ENCODE measurements at regions not wholly inside any gene's neighbourhood (a gene's known extent, or its start where the extent isn't known, plus 50 kb on each side); places are given as distances from the start of the nearest gene placed in this dataset.

DNA sequence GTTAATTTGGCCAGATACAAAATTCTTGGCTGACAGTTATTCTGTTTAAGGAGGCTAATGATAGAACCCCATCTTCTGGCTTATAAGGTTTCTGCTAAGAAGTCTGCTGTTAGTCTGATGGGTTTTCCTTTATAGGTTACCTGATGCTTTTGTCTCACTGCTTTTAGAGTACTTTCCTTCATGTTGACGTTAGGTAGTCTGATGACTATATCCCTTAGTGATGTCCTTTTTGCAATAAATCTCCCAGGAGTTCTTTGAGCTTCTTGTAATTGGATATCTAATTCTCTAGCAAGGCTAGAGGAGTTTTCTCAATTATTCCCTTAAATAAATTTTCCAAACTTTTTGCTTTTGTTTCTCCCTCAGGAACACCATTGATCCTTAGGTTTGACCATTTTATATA lies 114.1 kb upstream of the CDIN1 start:
- Histone ChIP-seq H3K9me3 (ENCODE audit: insufficient read depth, low read depth) (no peaks in the 10 kb centered on the region), H3K27ac (no peak overlapping the region), H3K4me2 (no peak overlapping the region), H3K4me3 (no peak overlapping the region), H3K4me1 (replicated peaks; ENCODE audit: insufficient read depth) (no peaks in the 10 kb centered on the region), H3K9me2 (ENCODE audit: insufficient read depth) (no peaks in the 10 kb centered on the region), H2AFZ (no peak overlapping the region), H4K20me1 (ENCODE audit: insufficient read depth) (no peaks in the 10 kb centered on the region), H3F3A (ENCODE audit: insufficient read depth, low read depth) (no peaks in the 10 kb centered on the region), H3K79me2 (ENCODE audit: low read depth) (no peaks in the 10 kb centered on the region), H3K27me3 (ENCODE audit: insufficient read depth, low read depth) (no peaks in the 10 kb centered on the region), H3K36me3 (ENCODE audit: low read depth) (no peaks in the 10 kb centered on the region)
- ChIA-PET POLR2A (ENCODE audit: unreplicated experiment) (no interaction called here), CTCF (no interaction called here)
- BruUV-seq (replicated peaks), result no TSS peak
- intact Hi-C loops (cut with micrococcal nuclease; ENCODE audit: unreplicated experiment), result no loop called here
- DNase-seq, result no peak
- TF ChIP-seq, protein P1, sequence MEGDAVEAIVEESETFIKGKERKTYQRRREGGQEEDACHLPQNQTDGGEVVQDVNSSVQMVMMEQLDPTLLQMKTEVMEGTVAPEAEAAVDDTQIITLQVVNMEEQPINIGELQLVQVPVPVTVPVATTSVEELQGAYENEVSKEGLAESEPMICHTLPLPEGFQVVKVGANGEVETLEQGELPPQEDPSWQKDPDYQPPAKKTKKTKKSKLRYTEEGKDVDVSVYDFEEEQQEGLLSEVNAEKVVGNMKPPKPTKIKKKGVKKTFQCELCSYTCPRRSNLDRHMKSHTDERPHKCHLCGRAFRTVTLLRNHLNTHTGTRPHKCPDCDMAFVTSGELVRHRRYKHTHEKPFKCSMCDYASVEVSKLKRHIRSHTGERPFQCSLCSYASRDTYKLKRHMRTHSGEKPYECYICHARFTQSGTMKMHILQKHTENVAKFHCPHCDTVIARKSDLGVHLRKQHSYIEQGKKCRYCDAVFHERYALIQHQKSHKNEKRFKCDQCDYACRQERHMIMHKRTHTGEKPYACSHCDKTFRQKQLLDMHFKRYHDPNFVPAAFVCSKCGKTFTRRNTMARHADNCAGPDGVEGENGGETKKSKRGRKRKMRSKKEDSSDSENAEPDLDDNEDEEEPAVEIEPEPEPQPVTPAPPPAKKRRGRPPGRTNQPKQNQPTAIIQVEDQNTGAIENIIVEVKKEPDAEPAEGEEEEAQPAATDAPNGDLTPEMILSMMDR (conservative IDR thresholded peaks at IDR 0.05), result no peak
- TF ChIP-seq EZH2 (IDR thresholded peaks at IDR 0.05; ENCODE audit: low read depth), result no peak

DNA sequence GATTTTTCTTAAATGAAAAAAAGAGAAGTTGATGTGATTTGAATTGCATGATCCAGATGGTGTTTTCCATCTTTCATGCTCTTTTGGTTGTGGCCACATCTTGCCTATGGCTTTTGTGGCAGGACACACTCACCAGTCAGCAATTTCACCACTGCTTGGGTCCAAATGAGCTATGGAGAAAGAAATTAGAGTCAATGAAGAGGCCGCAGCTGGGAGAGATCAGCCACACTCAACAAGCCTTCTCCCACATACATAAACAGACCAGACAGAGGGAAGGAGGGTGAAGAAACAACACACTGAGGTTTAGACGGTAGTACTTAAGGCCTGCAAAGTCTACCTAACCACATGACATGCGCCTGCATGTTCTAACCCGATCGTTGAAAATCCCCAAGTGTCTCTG lies 110.7 kb upstream of the CDIN1 start:
- no TSS peak for BruUV-seq (replicated peaks)
- Histone ChIP-seq H3F3A (ENCODE audit: insufficient read depth, low read depth) (no peaks in the 10 kb centered on the region), H3K9me3 (ENCODE audit: insufficient read depth, low read depth) (no peaks in the 10 kb centered on the region), H3K9me2 (ENCODE audit: insufficient read depth) (no peaks in the 10 kb centered on the region), H3K27ac (no peak overlapping the region), H4K20me1 (ENCODE audit: insufficient read depth) (no peaks in the 10 kb centered on the region), H3K4me2 (no peak overlapping the region), H2AFZ (no peak overlapping the region), H3K27me3 (ENCODE audit: insufficient read depth, low read depth) (no peaks in the 10 kb centered on the region), H3K4me3 (no peak overlapping the region), H3K36me3 (ENCODE audit: low read depth) (no peaks in the 10 kb centered on the region), H3K4me1 (replicated peaks; ENCODE audit: insufficient read depth) (no peaks in the 10 kb centered on the region), H3K79me2 (ENCODE audit: low read depth) (no peaks in the 10 kb centered on the region)
- no peak for DNase-seq
- ChIA-PET POLR2A (ENCODE audit: unreplicated experiment) (no interaction called here), CTCF (no interaction called here)
- intact Hi-C loops (cut with micrococcal nuclease; ENCODE audit: unreplicated experiment), result no loop called here
- TF ChIP-seq, protein P1 (conservative IDR thresholded peaks at IDR 0.05), result no peak
- TF ChIP-seq EZH2 (IDR thresholded peaks at IDR 0.05; ENCODE audit: low read depth), result no peak

DNA sequence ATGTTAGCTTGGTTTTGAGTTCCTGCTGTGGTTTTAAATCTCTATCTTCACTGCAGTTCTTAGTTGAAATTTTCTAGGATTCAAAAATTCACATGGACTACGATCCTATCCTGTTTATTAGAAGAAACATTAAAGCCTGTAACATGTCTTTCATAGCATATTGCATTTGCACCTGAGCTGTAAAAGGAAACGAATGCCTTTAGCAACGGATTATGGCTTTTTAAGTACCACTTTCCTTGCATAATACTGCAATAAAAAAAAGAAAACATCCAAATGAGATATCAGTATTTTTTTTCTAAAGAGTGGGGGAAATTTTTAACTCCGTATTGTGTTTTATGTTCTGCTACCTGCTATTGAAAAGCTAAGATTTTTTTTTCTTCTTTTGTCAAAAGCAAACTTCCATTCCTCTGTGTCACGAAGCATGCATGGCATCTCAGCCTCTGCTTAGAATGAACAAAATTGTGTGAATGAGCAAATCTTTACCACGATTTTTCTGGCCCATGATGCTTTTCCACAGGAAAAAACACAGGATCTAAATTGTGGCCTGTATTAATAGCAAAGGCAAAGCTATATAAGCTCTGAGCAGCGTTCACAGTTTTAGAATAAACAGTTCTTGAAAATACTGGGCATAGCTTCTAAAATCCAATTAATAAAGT lies 110.0 kb upstream of the CDIN1 start:
- CTCF ChIA-PET, result no interaction called here
- TF ChIP-seq, protein P1 (conservative IDR thresholded peaks at IDR 0.05), result no peak
- TF ChIP-seq EZH2 (IDR thresholded peaks at IDR 0.05; ENCODE audit: low read depth), result no peak
- H3K36me3 ChIP-seq (ENCODE audit: low read depth), result no peaks in the 10 kb centered on the region
- intact Hi-C loops (cut with micrococcal nuclease; ENCODE audit: unreplicated experiment), result no loop called here
- no peaks in the 10 kb centered on the region for H3F3A ChIP-seq (ENCODE audit: insufficient read depth, low read depth)
- POLR2A ChIA-PET (ENCODE audit: unreplicated experiment), result no interaction called here
- H4K20me1 ChIP-seq (ENCODE audit: insufficient read depth), result no peaks in the 10 kb centered on the region
- H2AFZ ChIP-seq, result no peak overlapping the region
- no peaks in the 10 kb centered on the region for H3K79me2 ChIP-seq (ENCODE audit: low read depth)
- H3K9me3 ChIP-seq (ENCODE audit: insufficient read depth, low read depth), result no peaks in the 10 kb centered on the region
- no peaks in the 10 kb centered on the region for H3K9me2 ChIP-seq (ENCODE audit: insufficient read depth)
- H3K27ac ChIP-seq, result no peak overlapping the region
- no peak overlapping the region for H3K4me3 ChIP-seq
- H3K4me2 ChIP-seq, result no peak overlapping the region
- DNase-seq, result no peak
- no TSS peak for BruUV-seq (replicated peaks)
- no peaks in the 10 kb centered on the region for H3K4me1 ChIP-seq (replicated peaks; ENCODE audit: insufficient read depth)
- no peaks in the 10 kb centered on the region for H3K27me3 ChIP-seq (ENCODE audit: insufficient read depth, low read depth)

Measured in PC-9 (cell line).